Neuronal stem cell (in vitro differentiated cells): ENCODE measurements at regions not wholly inside any gene's neighbourhood (a gene's known extent, or its start where the extent isn't known, plus 50 kb on each side); places are given as distances from the start of the nearest gene placed in this dataset.

Experiments used
- DNase-seq: peaks from one replicate; pipeline ENCODE4 v3.0.0-alpha.2; 2013; ENCODE audit warnings: low spot score
- H2AFZ ChIP-seq: one replicate; pipeline ENCODE4 v1.6.1; 2013; ENCODE audit warnings: mild to moderate bottlenecking, low read length, inconsistent platforms
- H2AK5ac ChIP-seq: 2 replicates; pipeline ENCODE4 v1.6.1; 2013; ENCODE audit warnings: low read depth, mild to moderate bottlenecking, inconsistent platforms, low read length, moderate library complexity, mixed read lengths
- H2BK120ac ChIP-seq: 2 replicates; pipeline ENCODE4 v1.6.1; 2013; ENCODE audit warnings: low read depth, mild to moderate bottlenecking, inconsistent platforms, low read length, moderate library complexity, mixed read lengths
- H2BK12ac ChIP-seq: one replicate; pipeline ENCODE4 v1.6.1; 2013; ENCODE audit warnings: low read length, inconsistent platforms
- H2BK15ac ChIP-seq: 2 replicates; pipeline ENCODE4 v1.6.1; 2013; ENCODE audit warnings: mild to moderate bottlenecking, low read length, inconsistent platforms, mixed read lengths
- H2BK5ac ChIP-seq: one replicate; pipeline ENCODE4 v1.6.1; 2013; ENCODE audit warnings: inconsistent platforms, mild to moderate bottlenecking, low read length, moderate library complexity
- H3K14ac ChIP-seq: one replicate; pipeline ENCODE4 v1.6.1; 2013; ENCODE audit warnings: low read length, inconsistent platforms
- H3K18ac ChIP-seq: 2 replicates; pipeline ENCODE4 v1.6.1; 2013; ENCODE audit warnings: low read length, inconsistent platforms
- H3K23ac ChIP-seq: 2 replicates; pipeline ENCODE4 v1.6.1; 2013; ENCODE audit warnings: low read depth, mild to moderate bottlenecking, mixed read lengths, low read length, inconsistent platforms; ENCODE audit not compliant: poor library complexity
- H3K27ac ChIP-seq: replicated peaks from 3 replicates; pipeline ENCODE4 v1.5.1; 2013; ENCODE audit warnings: low read length, inconsistent platforms
- H3K27me3 ChIP-seq, 3 experiments: 2 replicates each; pipeline ENCODE4 v1.6.1; 2013; ENCODE audit warnings: low read length in 3 of 3, mild to moderate bottlenecking in 2 of 3, inconsistent platforms in 1 of 3, low read depth in 1 of 3, mixed read lengths in 1 of 3, moderate library complexity in 1 of 3; ENCODE audit not compliant: control insufficient read depth in 3 of 3, insufficient read depth in 3 of 3
- H3K36me3 ChIP-seq, 2 donors: replicated peaks in 1 of 2; 2 replicates each; pipeline ENCODE4 v1.6.1; 2013; ENCODE audit warnings: low read length in 2 of 2; ENCODE audit not compliant: control insufficient read depth in 2 of 2, insufficient read depth in 2 of 2
- H3K4ac ChIP-seq: 2 replicates; pipeline ENCODE4 v1.6.1; 2013; ENCODE audit warnings: inconsistent platforms, mild to moderate bottlenecking, low read length, moderate library complexity
- H3K4me1 ChIP-seq, 2 donors: 1 replicate in 1 of 2; 2 replicates in 1 of 2; pipeline ENCODE4 v1.6.1; 2013; ENCODE audit warnings: low read length in 2 of 2, low read depth in 1 of 2; ENCODE audit not compliant: control insufficient read depth in 2 of 2, insufficient read depth in 1 of 2
- H3K4me2 ChIP-seq: one replicate; pipeline ENCODE4 v1.6.1; 2013; ENCODE audit warnings: mild to moderate bottlenecking, low read length, inconsistent platforms; ENCODE audit not compliant: insufficient read depth, poor library complexity, severe bottlenecking
- H3K4me3 ChIP-seq, 2 donors: 2 replicates each; pipeline ENCODE4 v1.5.1; 2013; ENCODE audit warnings: low read length in 2 of 2, mild to moderate bottlenecking in 2 of 2, inconsistent platforms in 1 of 2, moderate library complexity in 1 of 2
- H3K79me1 ChIP-seq: one replicate; pipeline ENCODE4 v1.6.1; 2013; ENCODE audit warnings: low read depth, mild to moderate bottlenecking, inconsistent platforms, low read length, moderate library complexity
- H3K9ac ChIP-seq: one replicate; pipeline ENCODE4 v1.6.1; 2013; ENCODE audit warnings: mild to moderate bottlenecking, low read depth, low read length, inconsistent platforms; ENCODE audit not compliant: poor library complexity
- H3K9me3 ChIP-seq, 2 donors: replicated peaks in 1 of 2; 2 replicates each; pipeline versions ENCODE3 to v1.6.1; 2013; ENCODE audit warnings: low read length in 2 of 2, mild to moderate bottlenecking in 2 of 2, inconsistent platforms in 1 of 2, low read depth in 1 of 2, mixed read lengths in 1 of 2, moderate library complexity in 1 of 2; ENCODE audit not compliant: control insufficient read depth in 2 of 2, insufficient read depth in 1 of 2
- H4K8ac ChIP-seq: one replicate; pipeline ENCODE4 v1.6.1; 2013; ENCODE audit warnings: low read depth, mild to moderate bottlenecking, inconsistent platforms, low read length, moderate library complexity
- H4K91ac ChIP-seq: one replicate; pipeline ENCODE4 v1.6.1; 2013; ENCODE audit warnings: low read length, low read depth, mild to moderate bottlenecking, inconsistent platforms; ENCODE audit not compliant: poor library complexity
- WGBS, 2 donors: extraction: QIAGEN DNeasy Blood & Tissue Kit; methylation state at CpG; one replicate each; pipeline ENCODE4 v1.1.7; 2013; ENCODE audit warnings: missing lambda C conversion rate in 2 of 2, mixed read lengths in 1 of 2; ENCODE audit not compliant: insufficient read length in 2 of 2, insufficient replicate concordance in 1 of 2; ENCODE audit errors: extremely low coverage in 2 of 2; 5-methylcytosine and 5-hydroxymethylcytosine counted together

GRCh38 chr2:49480520-49480919 is 326.2 kb upstream of the FSHR start:
- no peak overlapping the region for H3K4me3 ChIP-seq
- H3K9ac ChIP-seq, result no peak overlapping the region
- H3K4me2 ChIP-seq, result no peak overlapping the region
- no peak overlapping the region for H4K91ac ChIP-seq
- no peak overlapping the region for H2BK15ac ChIP-seq
- no peak overlapping the region for H2AK5ac ChIP-seq
- no peaks in the 10 kb centered on the region for H3K4me1 ChIP-seq
- no CpG with 5 or more reads among the region's 1 CpG for WGBS, 2 donors
- H4K8ac ChIP-seq, result no peak overlapping the region
- H3K23ac ChIP-seq, result no peak overlapping the region
- H2BK12ac ChIP-seq, result no peak overlapping the region
- no peak overlapping the region for H3K4ac ChIP-seq
- H3K27ac ChIP-seq, result no peak overlapping the region
- H2BK120ac ChIP-seq, result no peak overlapping the region
- no peak overlapping the region for H3K18ac ChIP-seq
- H2BK5ac ChIP-seq, result no peak overlapping the region
- DNase-seq, result no peak
- no peaks in the 10 kb centered on the region for H3K9me3 ChIP-seq
- no peak overlapping the region for H3K14ac ChIP-seq
- H3K79me1 ChIP-seq, result no peaks in the 10 kb centered on the region
- H3K27me3 ChIP-seq, result no peaks in the 10 kb centered on the region
- H3K36me3 ChIP-seq, result no peaks in the 10 kb centered on the region
- no peak overlapping the region for H2AFZ ChIP-seq

GRCh38 chr2:49465157-49465831 is 311.0 kb upstream of the FSHR start:
- Histone ChIP-seq H2AFZ (no peak overlapping the region), H3K27ac (no peak overlapping the region), H3K9me3 (no peaks in the 10 kb centered on the region), H3K4ac (no peak overlapping the region), H3K23ac (no peak overlapping the region), H3K79me1 (no peaks in the 10 kb centered on the region), H3K9ac (no peak overlapping the region), H2BK120ac (no peak overlapping the region), H4K91ac (no peak overlapping the region), H3K4me2 (no peak overlapping the region), H3K4me1 (no peaks in the 10 kb centered on the region), H2BK15ac (no peak overlapping the region), H3K4me3 (no peak overlapping the region), H3K36me3 (no peaks in the 10 kb centered on the region), H2BK5ac (no peak overlapping the region), H3K18ac (no peak overlapping the region), H3K14ac (no peak overlapping the region), H4K8ac (no peak overlapping the region), H2AK5ac (no peak overlapping the region), H3K27me3 (no peaks in the 10 kb centered on the region), H2BK12ac (no peak overlapping the region)
- DNase-seq, result no peak
- no CpG with 5 or more reads among the region's 1 CpG for WGBS, 2 donors

GRCh38 chr2:49459314-49459993 is 305.1 kb upstream of the FSHR start:
- no peak overlapping the region for H2BK120ac ChIP-seq
- H2BK12ac ChIP-seq, result no peak overlapping the region
- no peak overlapping the region for H3K4ac ChIP-seq
- no peak overlapping the region for H3K23ac ChIP-seq
- no peak overlapping the region for H3K4me2 ChIP-seq
- no CpG with 5 or more reads among the region's 3 CpGs for WGBS, 2 donors
- H3K27ac ChIP-seq, result no peak overlapping the region
- H3K9ac ChIP-seq, result no peak overlapping the region
- no peak overlapping the region for H4K91ac ChIP-seq
- no peaks in the 10 kb centered on the region for H3K9me3 ChIP-seq
- no peak for DNase-seq
- H2BK5ac ChIP-seq, result no peak overlapping the region
- H3K79me1 ChIP-seq, result no peaks in the 10 kb centered on the region
- H2AK5ac ChIP-seq, result no peak overlapping the region
- no peak overlapping the region for H3K4me3 ChIP-seq
- no peak overlapping the region for H3K14ac ChIP-seq
- no peak overlapping the region for H3K18ac ChIP-seq
- H3K27me3 ChIP-seq, result no peaks in the 10 kb centered on the region
- no peak overlapping the region for H2AFZ ChIP-seq
- H4K8ac ChIP-seq, result no peak overlapping the region
- H3K4me1 ChIP-seq, result no peaks in the 10 kb centered on the region
- H2BK15ac ChIP-seq, result no peak overlapping the region
- no peaks in the 10 kb centered on the region for H3K36me3 ChIP-seq

- H2BK12ac ChIP-seq, result no peak overlapping the region
- no peak overlapping the region for H2BK15ac ChIP-seq
- H2AK5ac ChIP-seq, result no peak overlapping the region
- H3K18ac ChIP-seq, result no peak overlapping the region
- H4K8ac ChIP-seq, result no peak overlapping the region
- no peak overlapping the region for H3K14ac ChIP-seq
- no peaks in the 10 kb centered on the region for H3K27me3 ChIP-seq
- no peak overlapping the region for H2AFZ ChIP-seq
- no peak overlapping the region for H2BK5ac ChIP-seq
- no peak overlapping the region for H2BK120ac ChIP-seq
- H3K4me2 ChIP-seq, result no peak overlapping the region
- H4K91ac ChIP-seq, result no peak overlapping the region
- H3K4me3 ChIP-seq, result no peak overlapping the region
- no CpG with 5 or more reads among the region's 3 CpGs for WGBS, 2 donors
- no peaks in the 10 kb centered on the region for H3K79me1 ChIP-seq
- peaks cover 0 to 3% of the 10 kb centered on the region in 2 donors for H3K4me1 ChIP-seq
- H3K23ac ChIP-seq, result no peak overlapping the region
- H3K9ac ChIP-seq, result no peak overlapping the region
- H3K4ac ChIP-seq, result no peak overlapping the region
- H3K36me3 ChIP-seq, result peaks cover 0 to 1% of the 10 kb centered on the region in 2 donors
- no peak for DNase-seq
- H3K27ac ChIP-seq, result no peak overlapping the region
- H3K9me3 ChIP-seq, result no peaks in the 10 kb centered on the region
Observed at GRCh38 chr2:49444005-49444404, 289.7 kb upstream of the FSHR start.
